ENCODE measurements at regions not wholly inside any gene's neighbourhood (a gene's known extent, or its start where the extent isn't known, plus 50 kb on each side); places are given as distances from the start of the nearest gene placed in this dataset.

GRCh38 chr1:78247079-78247478, 201.3 kb downstream of the GIPC2 start:
- Histone ChIP-seq H3K4me1 (ENCODE audit: insufficient read depth, low read length) (no peaks in the 10 kb centered on the region), H3K27ac (ENCODE audit: low read depth, low read length) (no peak overlapping the region), H2AFZ (ENCODE audit: low read length) (no peak overlapping the region), H3K4me2 (ENCODE audit: insufficient read depth, low read length) (no peak overlapping the region), H4K20me1 (ENCODE audit: insufficient read depth, low read length) (no peaks in the 10 kb centered on the region), H3K9me3 (ENCODE audit: low read depth, low read length) (no peaks in the 10 kb centered on the region), H3K27me3 (ENCODE audit: insufficient read depth, low read length) (no peaks in the 10 kb centered on the region), H3K36me3 (ENCODE audit: insufficient read depth, low read length) (no peaks in the 10 kb centered on the region), H3K79me2 (ENCODE audit: insufficient read depth, low read length) (no peaks in the 10 kb centered on the region), H3K4me3 (ENCODE audit: insufficient read depth, low read length) (no peak overlapping the region)
- TF ChIP-seq, protein P1, sequence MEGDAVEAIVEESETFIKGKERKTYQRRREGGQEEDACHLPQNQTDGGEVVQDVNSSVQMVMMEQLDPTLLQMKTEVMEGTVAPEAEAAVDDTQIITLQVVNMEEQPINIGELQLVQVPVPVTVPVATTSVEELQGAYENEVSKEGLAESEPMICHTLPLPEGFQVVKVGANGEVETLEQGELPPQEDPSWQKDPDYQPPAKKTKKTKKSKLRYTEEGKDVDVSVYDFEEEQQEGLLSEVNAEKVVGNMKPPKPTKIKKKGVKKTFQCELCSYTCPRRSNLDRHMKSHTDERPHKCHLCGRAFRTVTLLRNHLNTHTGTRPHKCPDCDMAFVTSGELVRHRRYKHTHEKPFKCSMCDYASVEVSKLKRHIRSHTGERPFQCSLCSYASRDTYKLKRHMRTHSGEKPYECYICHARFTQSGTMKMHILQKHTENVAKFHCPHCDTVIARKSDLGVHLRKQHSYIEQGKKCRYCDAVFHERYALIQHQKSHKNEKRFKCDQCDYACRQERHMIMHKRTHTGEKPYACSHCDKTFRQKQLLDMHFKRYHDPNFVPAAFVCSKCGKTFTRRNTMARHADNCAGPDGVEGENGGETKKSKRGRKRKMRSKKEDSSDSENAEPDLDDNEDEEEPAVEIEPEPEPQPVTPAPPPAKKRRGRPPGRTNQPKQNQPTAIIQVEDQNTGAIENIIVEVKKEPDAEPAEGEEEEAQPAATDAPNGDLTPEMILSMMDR (IDR thresholded peaks at IDR 0.05; ENCODE audit: extremely low read depth, low read depth, low read length), result no peak
- no peak for DNase-seq (ENCODE audit: insufficient read length, low spot score, missing footprints)

GRCh38 chr1:78250201-78250600, 204.4 kb downstream of the GIPC2 start:
- Histone ChIP-seq H3K4me1 (ENCODE audit: insufficient read depth, low read length) (peaks cover 21% of the 10 kb centered on the region), H4K20me1 (ENCODE audit: insufficient read depth, low read length) (no peaks in the 10 kb centered on the region), H2AFZ (ENCODE audit: low read length) (no peak overlapping the region), H3K27ac (ENCODE audit: low read depth, low read length) (no peak overlapping the region), H3K36me3 (ENCODE audit: insufficient read depth, low read length) (no peaks in the 10 kb centered on the region), H3K9me3 (ENCODE audit: low read depth, low read length) (no peaks in the 10 kb centered on the region), H3K4me3 (ENCODE audit: insufficient read depth, low read length) (no peak overlapping the region), H3K79me2 (ENCODE audit: insufficient read depth, low read length) (no peaks in the 10 kb centered on the region), H3K4me2 (ENCODE audit: insufficient read depth, low read length) (no peak overlapping the region), H3K27me3 (ENCODE audit: insufficient read depth, low read length) (no peaks in the 10 kb centered on the region)
- TF ChIP-seq, protein P1 (IDR thresholded peaks at IDR 0.05; ENCODE audit: extremely low read depth, low read depth, low read length), result no peak
- peak; percentile 17 for DNase-seq (ENCODE audit: insufficient read length, low spot score, missing footprints)

- peak overlapping the region; percentile 53 for H3K4me2 ChIP-seq (ENCODE audit: insufficient read depth, low read length)
- peak; percentile 43 for DNase-seq (ENCODE audit: insufficient read length, low spot score, missing footprints)
- TF ChIP-seq, protein P1 (IDR thresholded peaks at IDR 0.05; ENCODE audit: extremely low read depth, low read depth, low read length), result no peak
Measured at GRCh38 chr1:78254517-78254916, 208.8 kb downstream of the GIPC2 start.

DNA sequence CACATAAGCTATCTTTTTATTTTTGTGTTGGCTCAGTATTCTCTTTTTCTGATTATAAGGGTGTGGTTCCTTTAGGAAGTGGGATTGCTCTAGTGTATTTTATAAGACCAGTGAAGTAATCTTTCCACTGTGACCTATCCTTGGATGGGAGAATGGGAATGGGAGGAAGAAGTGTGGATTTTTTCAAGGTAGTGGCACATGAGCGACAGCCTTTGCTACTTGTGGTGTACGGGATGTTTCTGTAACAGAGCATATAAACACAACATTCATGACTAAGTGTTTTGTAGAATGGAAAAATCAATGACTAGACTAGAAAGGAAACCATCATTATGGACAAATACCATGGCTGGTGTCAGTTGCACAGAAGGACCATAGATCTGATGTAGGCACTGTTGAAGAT, 209.6 kb downstream of the GIPC2 start:
- Histone ChIP-seq H3K9me3 (ENCODE audit: low read depth, low read length) (no peaks in the 10 kb centered on the region), H3K36me3 (ENCODE audit: insufficient read depth, low read length) (no peaks in the 10 kb centered on the region), H3K79me2 (ENCODE audit: insufficient read depth, low read length) (no peaks in the 10 kb centered on the region), H2AFZ (ENCODE audit: low read length) (no peak overlapping the region), H3K4me1 (ENCODE audit: insufficient read depth, low read length) (peaks cover 33% of the 10 kb centered on the region), H3K4me3 (ENCODE audit: insufficient read depth, low read length) (no peak overlapping the region), H3K4me2 (ENCODE audit: insufficient read depth, low read length) (no peak overlapping the region), H4K20me1 (ENCODE audit: insufficient read depth, low read length) (no peaks in the 10 kb centered on the region), H3K27me3 (ENCODE audit: insufficient read depth, low read length) (no peaks in the 10 kb centered on the region), H3K27ac (ENCODE audit: low read depth, low read length) (peak overlapping the region; percentile 24)
- DNase-seq (ENCODE audit: insufficient read length, low spot score, missing footprints), result peak; percentile 8
- TF ChIP-seq, protein P1 (IDR thresholded peaks at IDR 0.05; ENCODE audit: extremely low read depth, low read depth, low read length), result no peak

More at GRCh38 chr1:78254517-78254916, 208.8 kb downstream of the GIPC2 start:
- H3K9me3 ChIP-seq (ENCODE audit: low read depth, low read length), result no peaks in the 10 kb centered on the region
- no peak overlapping the region for H2AFZ ChIP-seq (ENCODE audit: low read length)
- no peaks in the 10 kb centered on the region for H4K20me1 ChIP-seq (ENCODE audit: insufficient read depth, low read length)
- H3K27me3 ChIP-seq (ENCODE audit: insufficient read depth, low read length), result no peaks in the 10 kb centered on the region
- H3K36me3 ChIP-seq (ENCODE audit: insufficient read depth, low read length), result no peaks in the 10 kb centered on the region
- no peaks in the 10 kb centered on the region for H3K79me2 ChIP-seq (ENCODE audit: insufficient read depth, low read length)
- H3K4me1 ChIP-seq (ENCODE audit: insufficient read depth, low read length), result peaks cover 33% of the 10 kb centered on the region
- no peak overlapping the region for H3K4me3 ChIP-seq (ENCODE audit: insufficient read depth, low read length)
- peak overlapping the region; percentile 24 for H3K27ac ChIP-seq (ENCODE audit: low read depth, low read length)

Data from osteoblast (primary cell).